Activated T-helper 17 cell treated with anti-CD3 and anti-CD28 coated beads, Interleukin-2, amount 50 U/mL, for 72 hours (primary cell): ENCODE measurements at regions not wholly inside any gene's neighbourhood (a gene's known extent, or its start where the extent isn't known, plus 50 kb on each side); places are given as distances from the start of the nearest gene placed in this dataset.

ENCODE experiments used
- ATAC-seq: fragments of 150-1000 bp; cut with Tn5 transposase; replicated peaks from 2 replicates; pipeline ENCODE4 v1.10.0; 2021; ENCODE audit warnings: mild to moderate bottlenecking, moderate library complexity
- H3K27ac Mint-ChIP-seq: one replicate; pipeline ENCODE4 v1.8.0; 2022; ENCODE audit warnings: mixed read lengths
- H3K27me3 Mint-ChIP-seq: one replicate; pipeline ENCODE4 v1.8.0; 2022; ENCODE audit warnings: mixed read lengths
- H3K36me3 Mint-ChIP-seq: one replicate; pipeline ENCODE4 v1.8.0; 2022; ENCODE audit warnings: low read depth, mild to moderate bottlenecking, mixed read lengths
- H3K4me1 Mint-ChIP-seq: one replicate; pipeline ENCODE4 v1.8.0; 2022; ENCODE audit warnings: mixed read lengths
- H3K4me3 Mint-ChIP-seq: one replicate; pipeline ENCODE4 v1.8.0; 2022; ENCODE audit warnings: mild to moderate bottlenecking, mixed read lengths
- H3K9me3 Mint-ChIP-seq: one replicate; pipeline ENCODE4 v1.8.0; 2022; ENCODE audit warnings: mixed read lengths

- no peak for ATAC-seq
- no peaks in the 10 kb centered on the region for H3K36me3 Mint-ChIP-seq
- no peaks in the 10 kb centered on the region for H3K4me1 Mint-ChIP-seq
- H3K9me3 Mint-ChIP-seq, result no peaks in the 10 kb centered on the region
- no peak overlapping the region for H3K27ac Mint-ChIP-seq
- H3K4me3 Mint-ChIP-seq, result no peak overlapping the region
- no peaks in the 10 kb centered on the region for H3K27me3 Mint-ChIP-seq
These were observed 213.6 kb upstream of the ANKRD55 start for GRCh38 chr5:56446728-56447127.

GRCh38 chr5:56443826-56444225 lies 210.7 kb upstream of the ANKRD55 start:
- no peaks in the 10 kb centered on the region for H3K4me1 Mint-ChIP-seq
- no peaks in the 10 kb centered on the region for H3K9me3 Mint-ChIP-seq
- H3K4me3 Mint-ChIP-seq, result no peak overlapping the region
- no peak for ATAC-seq
- no peak overlapping the region for H3K27ac Mint-ChIP-seq
- no peaks in the 10 kb centered on the region for H3K36me3 Mint-ChIP-seq
- no peaks in the 10 kb centered on the region for H3K27me3 Mint-ChIP-seq

- H3K9me3 Mint-ChIP-seq, result no peaks in the 10 kb centered on the region
- H3K4me3 Mint-ChIP-seq, result no peak overlapping the region
- H3K27me3 Mint-ChIP-seq, result no peaks in the 10 kb centered on the region
- no peak overlapping the region for H3K27ac Mint-ChIP-seq
- ATAC-seq, result no peak
- peaks cover 5% of the 10 kb centered on the region for H3K4me1 Mint-ChIP-seq
- no peaks in the 10 kb centered on the region for H3K36me3 Mint-ChIP-seq
These were observed 208.0 kb upstream of the ANKRD55 start for GRCh38 chr5:56440871-56441740.

- Mint-ChIP-seq H3K9me3 (no peaks in the 10 kb centered on the region), H3K36me3 (no peaks in the 10 kb centered on the region), H3K4me3 (no peak overlapping the region), H3K27ac (no peak overlapping the region), H3K4me1 (peaks cover 6% of the 10 kb centered on the region), H3K27me3 (no peaks in the 10 kb centered on the region)
- no peak for ATAC-seq
These were observed 201.9 kb upstream of the ANKRD55 start for GRCh38 chr5:56434986-56435385.

- peaks cover 6% of the 10 kb centered on the region for H3K4me1 Mint-ChIP-seq
- no peaks in the 10 kb centered on the region for H3K36me3 Mint-ChIP-seq
- no peaks in the 10 kb centered on the region for H3K27me3 Mint-ChIP-seq
- no peaks in the 10 kb centered on the region for H3K9me3 Mint-ChIP-seq
- no peak overlapping the region for H3K27ac Mint-ChIP-seq
- no peak for ATAC-seq
- no peak overlapping the region for H3K4me3 Mint-ChIP-seq
These were observed 200.0 kb upstream of the ANKRD55 start for GRCh38 chr5:56433039-56433617.

- peaks cover 6% of the 10 kb centered on the region for H3K4me1 Mint-ChIP-seq
- ATAC-seq, result no peak
- no peaks in the 10 kb centered on the region for H3K36me3 Mint-ChIP-seq
- no peak overlapping the region for H3K4me3 Mint-ChIP-seq
- no peaks in the 10 kb centered on the region for H3K9me3 Mint-ChIP-seq
- H3K27ac Mint-ChIP-seq, result no peak overlapping the region
- H3K27me3 Mint-ChIP-seq, result no peaks in the 10 kb centered on the region
These were observed 199.2 kb upstream of the ANKRD55 start for GRCh38 chr5:56432321-56432720.

- no peak overlapping the region for H3K27ac Mint-ChIP-seq
- no peaks in the 10 kb centered on the region for H3K4me1 Mint-ChIP-seq
- H3K27me3 Mint-ChIP-seq, result no peaks in the 10 kb centered on the region
- no peaks in the 10 kb centered on the region for H3K9me3 Mint-ChIP-seq
- H3K4me3 Mint-ChIP-seq, result no peak overlapping the region
- ATAC-seq, result no peak
- H3K36me3 Mint-ChIP-seq, result no peaks in the 10 kb centered on the region
These were observed 197.3 kb upstream of the ANKRD55 start for GRCh38 chr5:56430422-56430821.

GRCh38 chr5:56429110-56429561 lies 196.0 kb upstream of the ANKRD55 start:
- Mint-ChIP-seq H3K36me3 (no peaks in the 10 kb centered on the region), H3K4me3 (no peak overlapping the region), H3K27ac (no peak overlapping the region), H3K9me3 (no peaks in the 10 kb centered on the region), H3K4me1 (no peaks in the 10 kb centered on the region), H3K27me3 (no peaks in the 10 kb centered on the region)
- no peak for ATAC-seq

GRCh38 chr5:56426693-56427092 lies 193.6 kb upstream of the ANKRD55 start:
- Mint-ChIP-seq H3K36me3 (no peaks in the 10 kb centered on the region), H3K27ac (no peak overlapping the region), H3K9me3 (no peaks in the 10 kb centered on the region), H3K4me1 (no peaks in the 10 kb centered on the region), H3K4me3 (no peak overlapping the region), H3K27me3 (no peaks in the 10 kb centered on the region)
- no peak for ATAC-seq

GRCh38 chr5:56422076-56422762 lies 189.1 kb upstream of the ANKRD55 start:
- peaks cover 32% of the 10 kb centered on the region for H3K9me3 Mint-ChIP-seq
- no peaks in the 10 kb centered on the region for H3K36me3 Mint-ChIP-seq
- no peak overlapping the region for H3K27ac Mint-ChIP-seq
- no peaks in the 10 kb centered on the region for H3K27me3 Mint-ChIP-seq
- H3K4me3 Mint-ChIP-seq, result no peak overlapping the region
- no peaks in the 10 kb centered on the region for H3K4me1 Mint-ChIP-seq
- ATAC-seq, result no peak

- H3K9me3 Mint-ChIP-seq, result peaks cover 32% of the 10 kb centered on the region
These were observed 188.3 kb upstream of the ANKRD55 start for GRCh38 chr5:56421246-56422075.

GRCh38 chr5:56420323-56420722 lies 187.2 kb upstream of the ANKRD55 start:
- Mint-ChIP-seq H3K4me3 (no peak overlapping the region), H3K4me1 (peaks cover 5% of the 10 kb centered on the region), H3K36me3 (no peaks in the 10 kb centered on the region), H3K9me3 (peaks cover 32% of the 10 kb centered on the region), H3K27me3 (no peaks in the 10 kb centered on the region), H3K27ac (no peak overlapping the region)
- no peak for ATAC-seq

More at GRCh38 chr5:56421246-56422075, 188.3 kb upstream of the ANKRD55 start:
- Mint-ChIP-seq H3K4me1 (no peaks in the 10 kb centered on the region), H3K27me3 (no peaks in the 10 kb centered on the region), H3K27ac (no peak overlapping the region), H3K36me3 (no peaks in the 10 kb centered on the region), H3K4me3 (no peak overlapping the region)
- no peak for ATAC-seq

- no peak overlapping the region for H3K4me3 Mint-ChIP-seq
- H3K4me1 Mint-ChIP-seq, result peaks cover 9% of the 10 kb centered on the region
- no peak overlapping the region for H3K27ac Mint-ChIP-seq
- H3K9me3 Mint-ChIP-seq, result peaks cover 32% of the 10 kb centered on the region
- H3K36me3 Mint-ChIP-seq, result no peaks in the 10 kb centered on the region
- H3K27me3 Mint-ChIP-seq, result no peaks in the 10 kb centered on the region
- ATAC-seq, result no peak
These were observed 186.5 kb upstream of the ANKRD55 start for GRCh38 chr5:56419667-56420066.

- Mint-ChIP-seq H3K36me3 (no peaks in the 10 kb centered on the region), H3K4me1 (peaks cover 9% of the 10 kb centered on the region), H3K9me3 (peaks cover 22% of the 10 kb centered on the region), H3K27me3 (no peaks in the 10 kb centered on the region), H3K27ac (no peak overlapping the region), H3K4me3 (no peak overlapping the region)
- no peak for ATAC-seq
These were observed 182.2 kb upstream of the ANKRD55 start for GRCh38 chr5:56415356-56415765.
